CD4-positive, alpha-beta T cell treated with Interleukin-17A for 1 hour (primary cell): ENCODE measurements at regions not wholly inside any gene's neighbourhood (a gene's known extent, or its start where the extent isn't known, plus 50 kb on each side); places are given as distances from the start of the nearest gene placed in this dataset.

Experiments
- DNase-seq: peaks from one replicate; pipeline ENCODE4 v3.0.0-alpha.2; 2020

DNA sequence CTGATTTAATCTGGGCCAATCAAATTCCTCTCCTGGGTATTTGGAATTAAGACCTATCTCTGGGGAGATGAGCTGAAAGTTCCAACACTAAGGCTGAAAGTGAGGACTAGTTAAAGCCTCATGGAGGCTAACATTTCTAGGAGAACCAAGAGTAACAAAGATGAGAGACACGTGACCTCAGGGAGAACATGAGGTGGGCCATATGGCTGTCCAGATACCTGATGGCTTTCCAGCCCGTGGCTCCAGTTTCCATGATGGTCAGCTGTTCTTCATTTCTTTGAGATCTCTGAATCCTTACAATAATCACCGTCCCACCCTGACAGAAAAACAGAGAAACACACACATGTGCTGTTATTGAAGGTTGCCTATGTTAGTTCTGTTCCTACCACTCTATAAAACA is 66.1 kb downstream of the LEPR start:
- DNase-seq = no peak

DNA sequence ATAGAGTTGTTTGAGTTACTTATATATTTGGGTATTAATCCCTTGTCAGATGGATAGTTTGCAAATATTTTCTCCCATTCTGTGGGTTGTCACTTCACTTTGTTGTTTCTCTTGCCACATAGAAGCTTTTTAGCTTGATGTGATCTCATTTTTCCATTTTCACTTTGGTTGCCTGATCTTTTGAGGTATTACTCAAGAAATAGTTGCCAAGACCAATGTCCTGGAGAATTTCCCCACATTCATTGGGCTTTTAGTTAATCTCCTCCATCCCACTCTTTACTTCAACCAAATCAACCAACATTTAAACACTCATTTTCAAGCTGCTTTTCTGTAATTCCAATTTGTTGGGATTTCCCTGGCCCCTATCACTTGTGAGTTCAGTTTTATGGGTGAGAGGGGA is 69.0 kb downstream of the LEPR start:
- DNase-seq = no peak

DNA sequence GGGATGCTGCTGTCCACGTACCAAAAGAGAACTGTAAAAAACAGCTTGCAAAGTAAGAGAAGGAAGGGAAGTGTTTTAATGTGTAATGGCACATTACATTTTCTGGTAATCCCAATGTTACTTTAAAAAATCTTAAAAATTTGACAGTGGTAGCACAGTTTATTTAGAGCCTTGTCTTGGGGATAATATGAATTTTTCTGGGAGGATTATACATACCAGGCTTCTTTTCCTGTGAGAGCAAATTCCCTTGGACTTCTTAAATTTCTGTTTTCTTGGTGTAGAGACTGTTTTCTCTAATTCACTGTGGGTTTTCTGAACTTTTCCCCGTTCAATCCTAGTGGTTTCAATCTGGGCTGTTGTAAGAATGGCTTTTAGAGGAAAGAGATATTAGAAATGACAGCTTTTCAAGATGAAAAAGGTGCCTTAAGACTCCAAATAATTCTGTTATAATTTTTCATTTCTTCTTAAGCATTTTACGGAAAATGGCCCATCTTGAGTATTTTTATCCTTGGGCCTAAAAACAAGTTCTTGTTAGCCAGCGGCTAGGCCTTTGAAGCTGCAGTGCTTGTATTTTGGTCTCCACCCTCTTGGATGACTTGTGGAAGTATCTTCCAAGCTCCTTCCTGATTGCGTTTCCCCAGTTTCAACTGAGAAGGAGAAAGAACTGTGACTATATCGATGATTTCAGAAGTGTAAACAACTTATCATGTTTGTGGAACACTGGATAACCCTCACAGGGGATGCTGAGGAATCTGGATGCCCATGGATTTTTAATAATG is 70.0 kb downstream of the LEPR start:
- no peak for DNase-seq

DNA sequence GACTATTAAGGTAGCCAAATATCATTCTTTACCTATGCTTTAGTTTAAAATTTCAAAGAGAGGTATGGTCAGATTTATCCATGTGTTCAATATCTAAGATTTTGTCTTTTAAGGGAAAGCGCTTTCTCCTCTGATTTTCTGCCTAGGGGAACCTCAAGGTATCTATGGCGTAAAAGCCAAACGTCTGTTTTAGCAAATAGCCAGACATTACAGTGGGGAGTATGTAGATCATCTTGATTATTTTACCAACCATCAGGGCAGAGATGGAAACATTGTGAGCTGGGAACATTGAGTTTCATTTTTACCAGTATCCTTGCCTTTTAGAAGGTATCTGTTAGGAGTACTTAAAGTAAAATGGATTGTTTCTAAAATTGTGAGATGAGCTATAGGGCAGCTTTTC is 71.0 kb downstream of the LEPR start:
- DNase-seq = no peak

DNA sequence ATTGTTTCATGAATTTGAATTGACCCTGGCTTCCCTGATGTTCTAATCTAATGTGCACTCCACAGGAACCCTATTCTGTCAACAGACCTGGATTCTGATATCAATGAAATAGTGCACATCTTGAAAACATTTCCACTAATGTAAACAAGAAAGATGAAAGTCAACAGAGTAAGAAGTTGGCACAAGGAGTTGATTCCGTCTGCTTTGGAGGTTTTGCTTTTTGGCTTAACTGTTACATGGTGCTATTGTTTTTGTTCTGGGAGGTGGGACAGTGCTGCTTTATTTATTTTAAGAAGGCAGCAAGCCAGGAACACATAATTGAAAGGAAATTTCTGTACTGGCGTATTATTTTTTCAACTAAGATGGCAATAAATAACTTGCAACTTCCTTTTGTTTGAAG is 73.3 kb downstream of the LEPR start:
- no peak for DNase-seq

DNA sequence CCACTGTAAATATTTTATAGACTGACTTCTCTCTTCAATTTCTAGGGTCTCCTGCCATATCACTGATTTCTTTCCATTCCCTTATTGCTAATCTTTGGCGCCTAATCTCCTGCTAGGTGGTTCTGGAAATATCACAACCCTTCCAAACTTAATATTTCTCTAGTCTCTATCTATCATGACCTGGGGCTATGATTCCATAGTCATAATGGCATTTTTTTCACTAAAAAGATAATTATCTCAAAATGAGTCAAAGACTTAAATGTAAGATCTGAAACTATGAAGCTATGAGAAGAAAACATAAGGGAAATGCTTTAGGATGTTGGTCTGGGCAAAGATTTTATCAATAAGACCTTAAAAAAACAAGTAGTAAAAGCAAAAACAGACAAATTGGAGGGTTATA is 74.2 kb downstream of the LEPR start:
- DNase-seq = no peak

DNA sequence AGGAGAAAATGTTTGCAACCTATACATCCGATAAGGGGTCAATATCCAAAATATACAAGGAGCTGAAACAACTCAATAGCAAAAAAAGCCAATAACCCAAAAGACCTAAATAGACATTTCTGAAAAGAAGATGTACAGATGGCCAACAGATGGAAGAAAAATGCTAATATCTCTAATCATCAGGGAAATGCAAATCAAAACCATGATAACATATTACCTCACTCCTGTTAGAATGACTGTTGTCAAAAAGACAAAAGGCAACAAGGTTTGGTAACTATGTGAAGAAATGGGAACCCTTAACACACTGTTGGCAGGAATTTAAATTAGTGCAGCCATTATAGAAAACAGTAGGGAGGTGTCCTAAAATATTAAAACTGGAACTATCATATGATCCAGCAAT is 74.7 kb downstream of the LEPR start:
- DNase-seq = no peak

DNA sequence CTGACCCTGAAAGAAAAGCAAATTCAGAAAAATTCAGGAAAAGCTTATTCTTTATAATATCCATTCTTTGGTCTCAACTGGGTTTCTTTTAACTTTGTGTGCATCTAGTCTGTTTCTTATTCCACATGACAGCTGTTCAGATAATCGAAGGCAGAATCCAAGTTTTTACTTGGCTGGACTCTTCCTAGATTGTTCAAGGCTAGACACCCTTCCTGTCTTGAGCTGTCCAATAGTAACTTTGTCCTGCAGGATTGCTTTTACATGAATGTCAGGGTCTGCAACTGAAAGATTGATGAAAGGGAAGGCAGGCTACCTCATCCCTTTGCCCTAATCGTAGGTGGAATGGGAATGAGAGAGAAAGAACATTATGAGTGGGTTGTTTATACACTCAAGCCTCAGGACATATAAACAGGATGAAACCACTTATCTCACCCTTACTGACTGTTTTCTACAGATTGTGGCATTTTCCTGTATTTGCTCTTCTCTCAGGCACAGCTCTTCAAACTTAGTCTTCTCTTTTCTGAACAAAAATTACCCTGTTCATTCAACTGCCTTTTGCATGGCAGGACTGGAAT is 76.9 kb downstream of the LEPR start:
- no peak for DNase-seq

DNA sequence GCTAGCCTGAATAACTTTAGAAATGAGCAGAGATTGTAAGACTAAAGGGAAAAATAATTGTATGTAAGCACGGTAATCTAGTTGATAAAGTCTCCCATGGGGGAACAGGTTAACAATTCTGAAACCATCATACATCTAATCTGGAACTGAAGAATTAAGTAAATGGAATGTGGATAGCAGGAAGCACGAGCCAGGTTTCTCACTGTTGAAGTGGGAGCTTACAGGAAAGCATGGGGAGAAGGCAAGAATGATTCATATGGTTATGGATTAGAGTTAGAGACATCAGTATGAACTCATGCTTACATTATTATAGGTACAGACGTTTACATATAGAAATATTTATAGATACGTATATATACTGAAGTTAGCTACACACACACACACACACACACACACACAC is 83.0 kb downstream of the LEPR start:
- DNase-seq = no peak

DNA sequence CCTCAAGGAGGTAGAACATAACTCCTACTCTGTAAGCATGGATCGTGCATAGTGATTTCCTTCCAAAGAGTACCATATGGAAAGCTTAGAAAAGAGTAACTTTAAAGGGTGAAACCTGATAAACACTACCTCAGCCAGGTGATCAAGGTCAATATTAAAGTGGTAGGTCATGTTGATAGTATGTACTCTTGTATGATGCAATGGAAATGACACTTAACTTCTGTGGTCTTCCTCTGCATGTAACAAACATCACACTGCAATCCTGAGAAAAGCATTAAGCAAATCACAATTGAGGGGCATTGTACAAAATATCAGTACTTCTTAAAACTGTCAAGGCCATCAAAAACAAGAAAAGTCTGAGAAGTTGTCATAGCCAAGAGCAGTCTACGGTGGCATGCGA is 83.8 kb downstream of the LEPR start:
- no peak for DNase-seq

DNA sequence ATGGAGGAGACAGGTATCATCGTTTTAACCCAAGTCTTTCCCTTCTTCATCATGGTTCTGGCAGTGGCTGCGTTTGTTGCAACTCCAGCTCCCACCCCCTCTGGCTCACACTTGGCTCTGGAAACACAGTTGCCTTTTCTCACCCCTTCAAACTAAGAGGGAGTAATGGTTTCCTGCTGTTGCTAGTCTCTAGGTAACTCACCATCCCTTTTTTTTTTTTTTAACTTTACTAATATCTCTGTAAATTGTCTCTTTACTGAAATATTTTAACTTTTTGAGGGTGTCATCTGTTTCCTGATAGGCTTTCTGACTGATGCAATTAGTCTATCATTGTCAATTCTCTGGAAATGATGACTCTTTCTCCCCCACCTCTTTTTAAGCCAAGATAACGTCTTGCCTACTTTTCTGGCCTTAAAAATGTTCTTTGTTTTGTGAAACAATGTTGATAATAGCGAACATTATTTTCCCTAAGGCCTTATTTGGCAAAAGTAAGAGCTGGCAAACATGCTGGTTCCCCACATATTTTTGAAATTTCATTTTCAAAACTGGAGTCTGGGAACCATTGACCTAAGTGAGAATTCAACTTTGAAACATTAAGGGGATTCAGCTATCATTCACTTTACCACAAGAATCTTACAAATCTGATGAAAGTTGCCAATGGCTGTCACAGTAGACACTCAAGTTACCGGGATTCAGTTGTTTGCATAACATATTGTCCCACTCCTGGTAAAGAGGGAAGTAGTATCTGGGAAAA is 85.3 kb downstream of the LEPR start:
- DNase-seq = no peak

DNA sequence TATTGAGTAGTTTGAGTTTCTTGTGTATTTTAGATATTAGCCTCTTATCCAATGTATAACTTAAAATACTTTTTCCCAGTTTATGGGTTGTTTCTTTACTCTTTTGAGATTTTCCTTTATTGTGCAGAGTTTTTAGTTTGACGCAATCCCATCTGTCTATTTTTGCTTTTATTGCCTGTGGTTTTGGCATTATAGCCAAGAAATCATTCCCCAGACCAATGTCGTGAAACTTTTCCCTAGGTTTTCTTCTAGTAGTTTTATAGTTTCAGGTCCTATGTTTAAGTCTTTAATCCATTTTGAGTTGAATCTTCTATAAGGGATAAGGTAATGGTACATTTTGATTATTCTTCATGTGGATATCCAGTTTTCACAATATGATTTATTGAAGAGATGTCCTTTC is 87.6 kb downstream of the LEPR start:
- DNase-seq = no peak

DNA sequence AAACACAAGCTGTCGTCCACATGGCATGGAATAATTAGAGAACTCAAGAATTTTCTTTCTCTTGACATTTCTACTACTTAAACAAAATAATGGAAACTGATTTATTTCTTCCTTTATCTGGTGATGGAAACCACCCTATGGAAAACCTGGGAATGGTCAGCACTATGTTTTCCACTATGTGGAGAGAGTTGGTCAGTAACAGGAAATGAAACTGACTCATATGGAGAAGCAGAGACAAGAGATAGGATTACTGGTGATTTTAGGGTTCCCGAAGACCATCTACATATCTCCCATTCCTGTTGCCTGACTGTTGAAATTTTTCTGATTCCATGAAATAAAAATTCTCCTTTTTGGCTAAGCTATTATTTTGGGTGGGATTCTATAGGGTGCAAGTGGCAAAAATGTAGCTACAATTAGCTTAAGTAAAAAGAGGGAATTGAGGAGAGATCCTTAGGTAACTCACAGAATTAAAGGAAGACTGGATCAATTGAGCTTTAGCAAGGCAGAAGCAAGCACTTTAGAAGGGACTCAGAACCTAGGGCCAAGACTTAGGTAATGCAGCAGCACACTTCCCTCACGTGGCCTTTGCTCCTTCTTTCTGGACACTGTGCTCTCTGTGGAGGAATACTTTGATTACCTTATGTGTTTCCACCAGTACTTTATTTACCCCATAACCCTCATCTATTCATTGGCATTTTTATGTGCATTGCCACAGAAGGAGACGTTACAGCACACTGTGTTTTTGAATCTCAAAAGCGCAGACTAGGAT is 89.6 kb downstream of the LEPR start:
- DNase-seq = no peak

DNA sequence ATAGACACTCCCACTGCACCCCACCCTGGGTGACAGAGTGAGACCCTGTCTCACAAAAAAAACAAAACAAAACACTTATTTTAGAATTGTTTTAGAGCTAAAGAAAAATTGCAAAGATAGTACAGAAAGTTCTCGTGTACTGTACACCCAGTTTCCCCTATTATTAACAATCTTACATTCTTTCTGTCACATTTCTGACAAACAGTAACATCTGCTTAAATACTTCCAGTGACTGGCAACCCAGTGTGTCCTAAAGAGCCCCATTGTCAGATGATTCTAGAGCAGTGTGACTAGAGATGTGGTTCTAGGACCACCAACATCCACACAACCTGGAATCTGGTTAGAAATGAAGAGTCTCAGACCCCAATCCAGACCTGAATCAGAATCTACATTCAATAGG is 90.5 kb downstream of the LEPR start:
- DNase-seq = no peak

DNA sequence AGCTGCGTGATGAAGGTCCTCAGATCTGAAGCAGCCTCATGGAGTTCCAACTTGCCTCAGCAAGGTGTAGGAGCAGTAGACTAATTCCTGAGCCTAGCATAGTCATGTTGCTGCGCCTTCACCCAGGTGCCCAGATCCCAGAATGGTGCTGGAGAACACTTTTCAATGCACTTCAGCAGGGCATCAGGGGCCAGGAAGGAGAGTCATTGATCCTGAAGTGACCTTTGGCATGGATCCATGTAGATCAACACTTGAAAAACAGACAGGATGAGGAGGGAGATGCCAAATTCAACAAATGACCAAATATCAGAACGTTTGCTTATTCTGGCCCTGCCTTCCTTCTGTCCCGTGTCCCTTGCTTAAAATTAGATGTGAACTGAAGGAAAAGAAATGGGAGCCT is 91.9 kb downstream of the LEPR start:
- no peak for DNase-seq

DNA sequence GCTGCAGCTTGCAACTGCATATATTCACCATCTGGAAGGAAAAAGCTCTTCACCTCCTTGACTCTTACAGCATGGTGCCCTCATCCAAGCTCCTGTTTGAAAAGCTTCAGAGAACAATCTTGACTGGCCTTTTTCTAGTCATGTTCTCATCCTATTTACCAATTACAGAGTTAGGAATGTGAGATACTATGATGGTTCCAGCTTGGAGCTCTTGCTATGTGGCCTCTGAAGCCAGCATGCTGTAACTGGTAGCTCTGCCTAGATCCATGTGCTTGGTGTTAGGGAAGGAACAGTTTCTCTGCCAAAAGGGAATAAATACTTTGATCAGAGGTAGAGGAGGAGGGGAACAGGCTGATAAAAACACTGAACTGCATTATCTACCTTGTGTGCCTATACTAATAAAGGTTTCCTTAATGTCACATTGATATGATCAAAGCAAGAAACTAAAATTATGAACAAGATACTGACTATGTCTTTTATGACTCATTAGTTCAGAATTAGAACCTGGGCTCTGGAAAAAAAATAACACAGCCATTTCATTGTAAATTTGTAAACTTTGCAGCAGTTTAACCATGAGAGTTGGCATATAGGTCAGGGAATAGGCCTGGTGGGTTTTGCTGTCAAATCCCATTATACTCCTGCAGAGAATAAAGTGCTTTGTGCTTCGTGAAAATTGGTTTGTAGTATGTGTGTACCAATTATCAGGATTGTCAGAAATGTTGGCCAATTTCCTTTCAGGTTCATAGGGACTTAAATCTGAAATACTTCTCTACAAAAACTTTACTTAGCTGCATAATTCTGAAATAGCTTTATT is 92.7 kb downstream of the LEPR start:
- DNase-seq = no peak

DNA sequence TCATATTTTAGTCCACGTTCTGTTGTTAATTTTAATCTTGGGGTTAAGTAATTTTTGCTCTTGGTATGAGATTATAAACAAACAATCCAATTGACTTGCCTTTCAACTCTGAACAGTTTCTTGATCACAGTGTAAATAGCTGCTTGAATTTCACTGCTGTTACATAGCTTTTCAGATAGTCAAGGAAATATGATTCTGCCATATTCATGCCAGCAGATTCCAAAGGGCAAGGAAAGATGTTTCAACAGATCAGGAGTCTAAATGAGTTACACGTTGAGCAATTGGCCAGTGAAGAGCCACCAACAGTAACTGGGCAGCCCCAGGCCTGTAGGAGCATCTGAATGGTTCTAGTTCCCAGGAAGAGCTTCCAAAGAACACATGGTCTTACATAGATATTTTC is 93.6 kb downstream of the LEPR start:
- DNase-seq = no peak

DNA sequence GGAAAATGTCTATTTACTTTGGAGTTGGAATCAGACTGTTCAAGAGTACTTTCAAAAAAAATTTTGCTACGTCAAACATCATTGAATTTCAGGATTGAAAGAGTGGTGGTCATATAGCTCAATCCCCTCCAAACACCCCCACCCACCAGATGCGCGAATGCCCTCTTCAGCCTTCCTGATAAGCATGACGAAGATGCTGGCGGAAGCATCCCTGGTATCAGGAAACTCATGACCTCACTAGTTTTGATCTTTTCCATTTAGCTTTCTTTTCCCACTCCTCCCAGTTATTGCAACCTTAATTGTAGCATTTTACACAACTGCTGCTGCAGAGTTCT is 104.4 kb downstream of the LEPR start:
- DNase-seq = no peak

DNA sequence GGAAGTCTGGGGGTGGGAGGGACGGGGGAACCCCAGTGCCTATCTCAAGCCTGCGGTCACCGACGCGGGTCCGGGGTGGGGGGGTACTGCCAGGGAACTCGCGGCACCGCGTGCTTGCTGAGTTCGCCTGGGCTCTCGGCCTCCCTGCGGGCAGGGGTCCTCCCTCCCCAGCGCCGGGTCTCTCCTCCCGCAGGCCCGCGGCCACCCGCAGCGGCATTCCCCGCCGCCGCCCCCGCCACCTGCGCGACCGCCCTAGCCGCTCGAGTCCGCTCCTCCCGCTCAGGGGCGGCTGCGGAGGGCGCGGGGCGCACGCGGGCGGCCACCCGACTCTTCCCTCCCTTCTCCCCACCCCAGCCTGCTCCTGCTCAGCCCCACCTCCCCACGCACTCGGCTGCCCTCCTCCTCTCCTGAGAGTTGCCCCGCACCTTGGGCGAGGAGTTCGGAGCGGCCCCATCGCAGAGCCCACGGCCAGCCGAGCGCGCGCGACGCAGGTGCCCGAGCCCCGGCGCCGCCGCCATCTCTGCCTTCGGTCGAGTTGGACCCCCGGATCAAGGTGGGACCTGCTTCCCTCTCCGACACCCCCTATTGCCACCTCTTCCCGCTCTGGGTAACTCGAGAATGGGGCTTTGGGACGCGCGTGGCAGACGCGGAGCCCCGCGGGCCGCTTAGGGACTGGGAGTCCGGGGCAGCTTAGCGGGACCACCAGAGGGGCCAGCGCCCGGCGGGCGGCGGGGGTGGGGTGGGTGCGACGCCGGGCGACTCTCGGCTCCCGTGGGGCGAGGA is 105.0 kb downstream of the LEPR start:
- DNase-seq = no peak

DNA sequence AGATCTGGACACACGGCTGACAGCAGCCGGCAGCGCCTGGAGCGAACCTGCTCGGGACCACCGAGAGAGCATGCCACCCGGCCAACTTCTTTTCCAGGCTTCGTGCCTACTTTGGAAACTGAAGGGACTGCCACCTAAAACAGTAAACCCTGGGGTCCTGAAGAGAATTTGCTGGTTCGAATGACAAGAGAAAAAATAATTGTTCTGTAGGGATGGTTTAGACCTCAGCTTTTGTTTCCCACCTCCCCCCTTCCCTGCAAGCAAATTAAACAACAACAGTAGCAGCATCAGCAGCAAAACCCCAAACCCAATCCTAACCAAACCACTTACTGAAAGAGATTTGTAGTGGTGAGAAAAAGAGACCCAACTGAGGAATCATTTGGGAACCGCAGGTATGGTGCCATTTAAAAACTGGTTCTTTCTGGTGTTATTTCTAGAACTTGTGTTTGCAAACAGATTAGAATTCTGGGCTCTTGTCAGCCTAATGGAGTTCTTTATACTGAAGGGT is 105.6 kb downstream of the LEPR start:
- no peak for DNase-seq

DNA sequence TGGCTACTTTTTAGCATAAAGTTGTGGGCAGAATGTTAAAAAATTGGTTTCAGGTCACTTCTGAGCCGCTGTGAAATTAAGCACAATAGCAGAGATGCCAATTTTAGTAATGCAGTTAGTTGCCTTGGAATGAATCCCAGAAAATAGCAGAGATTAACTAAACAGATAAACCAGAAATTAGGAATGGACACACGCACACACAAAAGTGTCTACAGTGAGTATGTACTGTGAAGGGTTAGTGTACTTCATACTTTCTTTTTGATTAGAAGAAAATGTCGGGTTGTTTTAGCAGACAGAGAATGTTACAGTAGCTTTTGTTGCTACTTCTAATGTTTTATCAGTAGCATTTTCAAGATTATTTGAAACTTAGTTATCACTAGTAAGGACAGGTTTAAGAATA is 106.7 kb downstream of the LEPR start:
- no peak for DNase-seq
